HepG2 (cell line): ENCODE measurements at regions not wholly inside any gene's neighbourhood (a gene's known extent, or its start where the extent isn't known, plus 50 kb on each side); places are given as distances from the start of the nearest gene placed in this dataset.

Source experiments
- ATAC-seq: fragments of 200-7000 bp; cut with Tn5 transposase; 3 replicates; pipeline ENCODE4 v1.9.1; 2020; ENCODE audit warnings: mild to moderate bottlenecking, moderate library complexity
- BruUV-seq: library from RNA; stranded (reverse); fragments of 400-500 nt; replicated peaks from 2 replicates; lab custom pipeline; 2021; lab: Mats Ljungman, UMichigan
- CTCF ChIA-PET: fragments of 300-600 bp; formaldehyde crosslinking; extraction: SDS; loops from one replicate; lab custom pipeline; 2021; ENCODE audit warnings: low total read pairs, inconsistent platforms, low intra/inter-chr PET ratio; lab: Yijun Ruan, JAX
- POLR2A ChIA-PET: fragments of 350-600 bp; sonication (Branson Sonifier 250); formaldehyde crosslinking; loops from one replicate; lab custom pipeline; 2020; ENCODE audit warnings: antibody characterized with exemption, inconsistent platforms; lab: Yijun Ruan, JAX
- DNase-seq: peaks from one replicate; pipeline ENCODE4 v3.0.0-alpha.2; 2015; ENCODE audit warnings: low spot score
- FAIRE-seq: peaks from 3 replicates; lab custom pipeline; 2011; peaks lifted over from hg19 to GRCh38; lab: Jason Lieb, UNC
- H2AFZ ChIP-seq: one replicate; pipeline ENCODE4 v1.6.1; 2011; ENCODE audit warnings: low read length, inconsistent platforms
- H3K27ac ChIP-seq: fragments of 300-600 bp; 3 replicates; pipeline ENCODE4 v1.8.0; 2011; ENCODE audit warnings: mixed run types, mild to moderate bottlenecking, mixed read lengths, low read length, inconsistent platforms; ENCODE audit not compliant: insufficient read depth; ENCODE audit errors: extremely low read length
- H3K27me3 ChIP-seq, 2 experiments: fragments of 200-600 bp in 1 of 2; 2 replicates in 1 of 2; 3 replicates in 1 of 2; pipeline versions ENCODE4 v1.6.0 to v1.8.0; 2011; ENCODE audit warnings: low read length in 2 of 2, mild to moderate bottlenecking in 2 of 2, moderate library complexity in 2 of 2, inconsistent platforms in 1 of 2; ENCODE audit not compliant: insufficient read depth in 2 of 2, control insufficient read depth in 1 of 2
- H3K36me3 ChIP-seq, 2 experiments: fragments of 200-600 bp in 1 of 2; replicated peaks in 1 of 2; 2 replicates in 1 of 2; 3 replicates in 1 of 2; pipeline versions ENCODE4 v1.5.1 to v1.8.0; 2011; ENCODE audit warnings: low read length in 2 of 2, inconsistent platforms in 1 of 2; ENCODE audit not compliant: insufficient read depth in 2 of 2, control insufficient read depth in 1 of 2
- H3K4me1 ChIP-seq: 2 replicates; pipeline ENCODE4 v1.5.1; 2012; ENCODE audit warnings: low read length, inconsistent platforms; ENCODE audit not compliant: insufficient read depth
- H3K4me2 ChIP-seq: 2 replicates; pipeline ENCODE4 v1.6.0; 2011; ENCODE audit warnings: low read depth, low read length, inconsistent platforms
- H3K4me3 ChIP-seq, 3 experiments: fragments of 200-600 bp in 1 of 3; sonication (generic), shearing (Covaris generic) in 1 of 3; replicated peaks in 1 of 3; 2 replicates each; pipeline ENCODE4 v1.5.1; 2011 to 2016; ENCODE audit warnings: low read length in 3 of 3, inconsistent platforms in 2 of 3, low read depth in 2 of 3, mild to moderate bottlenecking in 2 of 3, control low read depth in 1 of 3, mixed read lengths in 1 of 3; ENCODE audit not compliant: insufficient read depth in 1 of 3
- H3K79me2 ChIP-seq: one replicate; pipeline ENCODE4 v1.6.1; 2011; ENCODE audit warnings: low read length, inconsistent platforms; ENCODE audit not compliant: insufficient read depth
- H3K9ac ChIP-seq: 2 replicates; pipeline ENCODE4 v1.6.0; 2011; ENCODE audit warnings: mild to moderate bottlenecking, low read depth, low read length, inconsistent platforms; ENCODE audit not compliant: insufficient read depth
- H3K9me3 ChIP-seq: 2 replicates; pipeline ENCODE4 v1.5.1; 2012; ENCODE audit warnings: mild to moderate bottlenecking, low read length
- H4K20me1 ChIP-seq: 2 replicates; pipeline ENCODE4 v1.6.0; 2011; ENCODE audit warnings: inconsistent platforms, mild to moderate bottlenecking, low read length, moderate library complexity; ENCODE audit not compliant: insufficient read depth
- AHR ChIP-seq: IDR thresholded peaks from 2 replicates; pipeline ENCODE4 v1.6.1; 2018; ENCODE audit warnings: missing genetic modification reagents, missing compliant biosample characterization
- ATF1 ChIP-seq: IDR thresholded peaks from 2 replicates; pipeline ENCODE4 v1.6.1; 2016; ENCODE audit warnings: mild to moderate bottlenecking, control low read depth
- CEBPB ChIP-seq: IDR thresholded peaks from 2 replicates; pipeline ENCODE4 v1.6.1; 2011; ENCODE audit warnings: low read depth, low read length, improper control_type of control experiment, borderline replicate concordance
- GABPB1 ChIP-seq: IDR thresholded peaks from 2 replicates; pipeline ENCODE4 v1.6.1; 2016; ENCODE audit warnings: mild to moderate bottlenecking, missing genetic modification reagents, moderate library complexity, missing compliant biosample characterization
- JUN ChIP-seq: sonication (generic); formaldehyde crosslinking; IDR thresholded peaks from 2 replicates; pipeline ENCODE4 v1.4.0; 2020; ENCODE audit warnings: mild to moderate bottlenecking, missing genetic modification reagents
- KLF6 ChIP-seq: IDR thresholded peaks from 2 replicates; pipeline ENCODE4 v1.8.0; 2016; ENCODE audit warnings: missing biosample characterization, missing genetic modification reagents
- NFYB ChIP-seq: sonication (generic); formaldehyde crosslinking; IDR thresholded peaks from 2 replicates; pipeline ENCODE4 v1.4.0; 2020; ENCODE audit warnings: missing genetic modification reagents
- REXO4 ChIP-seq: sonication (generic); formaldehyde crosslinking; IDR thresholded peaks from 2 replicates; pipeline ENCODE4 v1.8.0; 2022; ENCODE audit warnings: missing genetic modification reagents, mild to moderate bottlenecking, borderline replicate concordance
- SAFB2 ChIP-seq: sonication (generic); formaldehyde crosslinking; IDR thresholded peaks from 2 replicates; pipeline ENCODE4 v1.5.1; 2020; ENCODE audit warnings: missing genetic modification reagents, low read depth, mild to moderate bottlenecking, borderline replicate concordance
- ZNF343 ChIP-seq: sonication (generic); formaldehyde crosslinking; IDR thresholded peaks from 2 replicates; pipeline ENCODE4 v1.4.0; 2020; ENCODE audit warnings: mild to moderate bottlenecking, missing genetic modification reagents
- WGBS: methylation state at CpG from one replicate; pipeline ENCODE4 v1.1.6; 2017; ENCODE audit warnings: low lambda C conversion rate; 5-methylcytosine and 5-hydroxymethylcytosine counted together
- in situ Hi-C: cut with HindIII; loops from 2 replicates; pipeline ENCODE4 v1.10.0; 2017; ENCODE audit warnings: low pct_unique_long_range_greater_than_20kb; ENCODE audit not compliant: extremely low pct_ligation_motif_present
- intact Hi-C: fragments of 100-400 bp; cut with micrococcal nuclease; formaldehyde crosslinking; loops from one replicate; pipeline ENCODE4 v1.10.0; 2022; ENCODE audit not compliant: unreplicated experiment
- TF ChIP-seq, protein P1 (sequence below): sonication (generic); formaldehyde crosslinking; IDR thresholded peaks from 2 replicates; pipeline ENCODE4 v1.4.0; 2020; ENCODE audit warnings: missing genetic modification reagents

DNA sequence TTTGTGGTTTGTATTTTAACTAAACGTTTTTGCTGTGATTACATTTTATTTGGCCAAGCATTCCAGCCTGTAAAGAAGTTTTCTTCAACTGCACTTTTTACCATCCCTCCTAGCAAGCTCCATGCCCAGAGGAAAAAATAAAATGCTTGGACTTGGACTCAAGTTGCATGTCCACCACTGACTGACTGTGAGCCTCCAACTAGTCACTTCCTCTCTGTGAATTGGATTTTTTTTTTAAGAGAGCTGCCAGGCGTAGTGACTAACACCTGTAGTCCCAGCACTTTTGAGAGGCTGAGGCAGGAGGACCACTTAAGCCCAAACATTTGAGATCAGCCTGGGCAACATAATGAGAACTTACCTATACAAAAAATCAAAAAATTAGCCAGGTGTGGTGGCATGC is 1185.2 kb upstream of the PIK3C3 start:
- H3K27me3 ChIP-seq = no peaks in the 10 kb centered on the region
- no TSS peak for BruUV-seq
- intact Hi-C loops (no loop called here), in situ Hi-C loops (no loop called here)
- no peak for TF ChIP-seq NFYB (CRISPR knock-in tag)
- TF ChIP-seq GABPB1 = no peak
- TF ChIP-seq REXO4 (CRISPR knock-in tag) = no peak
- no peak for TF ChIP-seq AHR (CRISPR knock-in tag)
- no peak for TF ChIP-seq KLF6 (CRISPR knock-in tag)
- TF ChIP-seq JUN (CRISPR knock-in tag) = no peak
- TF ChIP-seq ATF1 (CRISPR knock-in tag) = no peak
- TF ChIP-seq, protein P1, sequence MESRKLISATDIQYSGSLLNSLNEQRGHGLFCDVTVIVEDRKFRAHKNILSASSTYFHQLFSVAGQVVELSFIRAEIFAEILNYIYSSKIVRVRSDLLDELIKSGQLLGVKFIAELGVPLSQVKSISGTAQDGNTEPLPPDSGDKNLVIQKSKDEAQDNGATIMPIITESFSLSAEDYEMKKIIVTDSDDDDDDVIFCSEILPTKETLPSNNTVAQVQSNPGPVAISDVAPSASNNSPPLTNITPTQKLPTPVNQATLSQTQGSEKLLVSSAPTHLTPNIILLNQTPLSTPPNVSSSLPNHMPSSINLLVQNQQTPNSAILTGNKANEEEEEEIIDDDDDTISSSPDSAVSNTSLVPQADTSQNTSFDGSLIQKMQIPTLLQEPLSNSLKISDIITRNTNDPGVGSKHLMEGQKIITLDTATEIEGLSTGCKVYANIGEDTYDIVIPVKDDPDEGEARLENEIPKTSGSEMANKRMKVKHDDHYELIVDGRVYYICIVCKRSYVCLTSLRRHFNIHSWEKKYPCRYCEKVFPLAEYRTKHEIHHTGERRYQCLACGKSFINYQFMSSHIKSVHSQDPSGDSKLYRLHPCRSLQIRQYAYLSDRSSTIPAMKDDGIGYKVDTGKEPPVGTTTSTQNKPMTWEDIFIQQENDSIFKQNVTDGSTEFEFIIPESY = no peak
- TF ChIP-seq SAFB2 (CRISPR knock-in tag) = no peak
- WGBS = 3% methylated on average over 2 of the region's 2 CpGs
- ChIA-PET POLR2A (no interaction called here), CTCF (no interaction called here)
- DNase-seq (no peak), FAIRE-seq (no peak), ATAC-seq (no peak)
- no peak overlapping the region for H3K27ac ChIP-seq
- H3K9me3 ChIP-seq = no peaks in the 10 kb centered on the region
- no peak overlapping the region for H3K9ac ChIP-seq
- H3K36me3 ChIP-seq = no peaks in the 10 kb centered on the region
- H3K4me3 ChIP-seq = no peak overlapping the region
- H3K4me1 ChIP-seq = no peaks in the 10 kb centered on the region
- H3K79me2 ChIP-seq = no peaks in the 10 kb centered on the region
- no peak overlapping the region for H2AFZ ChIP-seq
- H4K20me1 ChIP-seq = no peaks in the 10 kb centered on the region
- H3K4me2 ChIP-seq = no peak overlapping the region

DNA sequence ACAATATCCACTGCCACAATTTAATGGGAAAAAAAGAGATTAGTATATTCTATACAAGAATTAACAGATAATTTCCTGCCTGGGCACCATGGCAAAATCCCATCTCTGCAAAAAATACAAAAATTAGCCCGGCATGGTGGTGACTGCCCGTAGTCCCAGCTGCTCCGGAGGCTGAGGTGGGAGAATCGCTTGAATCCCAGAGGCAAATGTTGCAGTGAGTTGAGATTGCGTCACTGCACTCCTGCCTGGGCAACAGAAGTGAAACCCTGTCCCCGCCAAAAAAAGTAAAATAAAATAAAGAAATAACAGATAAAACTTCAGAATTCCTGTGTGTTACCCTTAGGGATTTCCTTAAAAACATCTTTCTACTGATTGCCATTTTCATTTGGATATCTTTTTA is 1194.8 kb upstream of the PIK3C3 start:
- H3K4me2 ChIP-seq = no peak overlapping the region
- H3K36me3 ChIP-seq = no peaks in the 10 kb centered on the region
- TF ChIP-seq ZNF343 (CRISPR knock-in tag) (no peak), CEBPB (peak; percentile 51)
- TF ChIP-seq, all 625 proteins: peak for 1
- 3% methylated on average over 6 of the region's 6 CpGs for WGBS
- Histone ChIP-seq H2AFZ (no peak overlapping the region), H3K27me3 (no peaks in the 10 kb centered on the region), H3K27ac (no peak overlapping the region), H4K20me1 (no peaks in the 10 kb centered on the region), H3K4me3 (no peak overlapping the region), H3K9me3 (no peaks in the 10 kb centered on the region), H3K79me2 (no peaks in the 10 kb centered on the region), H3K9ac (no peak overlapping the region), H3K4me1 (no peaks in the 10 kb centered on the region)
- FAIRE-seq (no peak), ATAC-seq (no peak), DNase-seq (no peak)
- CTCF ChIA-PET = no interaction called here
- POLR2A ChIA-PET = no interaction called here
- in situ Hi-C loops (no loop called here), intact Hi-C loops (no loop called here)
- BruUV-seq = no TSS peak
